ENCODE measurements at regions not wholly inside any gene's neighbourhood (a gene's known extent, or its start where the extent isn't known, plus 50 kb on each side); places are given as distances from the start of the nearest gene placed in this dataset.

DNA sequence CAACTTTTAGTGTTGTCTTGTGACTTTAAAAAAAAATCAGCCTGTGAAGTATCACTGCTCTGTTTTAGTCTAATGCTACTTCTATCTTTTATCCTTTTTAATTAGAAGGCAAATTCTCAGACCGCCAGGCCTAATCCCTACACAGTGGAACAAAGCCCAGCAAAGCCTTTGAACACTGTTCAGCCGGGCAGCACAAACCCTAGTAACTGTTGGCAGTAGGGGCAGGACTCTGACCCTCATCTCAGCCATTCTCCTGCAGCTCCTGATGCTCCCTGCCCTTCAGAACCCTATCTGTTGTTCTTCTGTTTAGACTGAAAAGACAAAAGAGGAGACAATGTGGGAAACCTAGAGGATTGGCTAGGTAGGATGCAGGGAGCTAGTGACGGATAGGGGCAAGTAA is 78.0 kb upstream of the OTX2 start:
- TF ChIP-seq CTCF (IDR thresholded peaks at IDR 0.05) (no peak), POLR2AphosphoS5 (IDR thresholded peaks at IDR 0.05) (no peak), POLR2A (IDR thresholded peaks at IDR 0.05) (no peak)
